Duodenal mucosa (tissue), 2 donors: ENCODE measurements at regions not wholly inside any gene's neighbourhood (a gene's known extent, or its start where the extent isn't known, plus 50 kb on each side); places are given as distances from the start of the nearest gene placed in this dataset.

Experiments used
- H3K27ac ChIP-seq: one replicate; pipeline ENCODE4 v1.7.0; 2013; ENCODE audit warnings: low read depth, low read length
- H3K27me3 ChIP-seq, 2 donors: one replicate each; pipeline ENCODE4 v1.7.0; 2013; ENCODE audit warnings: low read length in 2 of 2, control low read depth in 1 of 2; ENCODE audit not compliant: insufficient read depth in 2 of 2, control insufficient read depth in 1 of 2
- H3K36me3 ChIP-seq, 2 donors: one replicate each; pipeline ENCODE4 v1.7.0; 2013; ENCODE audit warnings: low read length in 2 of 2, control low read depth in 1 of 2; ENCODE audit not compliant: insufficient read depth in 2 of 2, control insufficient read depth in 1 of 2
- H3K4me1 ChIP-seq, 2 donors: one replicate each; pipeline ENCODE4 v1.7.0; 2013; ENCODE audit warnings: low read length in 2 of 2, control low read depth in 1 of 2; ENCODE audit not compliant: insufficient read depth in 2 of 2, control insufficient read depth in 1 of 2
- H3K4me3 ChIP-seq, 2 donors: one replicate each; pipeline ENCODE4 v1.7.0; 2013; ENCODE audit warnings: low read length in 2 of 2, low read depth in 1 of 2
- H3K9ac ChIP-seq, 2 donors: one replicate each; pipeline ENCODE4 v1.7.0; 2013; ENCODE audit warnings: low read length in 2 of 2, low read depth in 1 of 2
- H3K9me3 ChIP-seq, 2 donors: one replicate each; pipeline ENCODE4 v1.7.0; 2013; ENCODE audit warnings: low read length in 2 of 2, control low read depth in 1 of 2; ENCODE audit not compliant: control insufficient read depth in 1 of 2

- Histone ChIP-seq H3K36me3 (no peaks in the 10 kb centered on the region), H3K27me3 (no peaks in the 10 kb centered on the region), H3K4me1 (no peaks in the 10 kb centered on the region), H3K9me3 (no peaks in the 10 kb centered on the region), H3K4me3 (no peak overlapping the region), H3K9ac (no peak overlapping the region), H3K27ac (no peak overlapping the region)
Measured at GRCh38 chr1:177444997-177445746, 274.4 kb downstream of the BRINP2 start.

DNA sequence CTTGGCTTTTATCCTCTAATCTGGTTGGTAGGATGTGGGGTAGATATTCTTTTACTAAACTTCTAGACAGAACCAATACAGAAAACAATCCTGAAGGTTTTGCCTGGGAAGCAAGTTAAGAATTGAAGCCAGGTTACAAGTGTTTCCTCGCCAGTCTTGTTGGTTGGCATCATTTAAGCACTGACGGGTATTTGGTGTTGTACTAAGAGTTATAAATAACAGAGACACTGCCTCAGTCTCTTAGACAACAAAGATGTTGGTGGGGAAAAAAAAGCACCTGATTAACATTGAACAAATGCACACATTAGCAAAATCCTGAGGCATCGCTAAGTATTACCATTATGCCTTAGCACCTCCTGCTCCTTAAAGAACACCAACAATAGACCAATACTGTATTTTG lies 272.2 kb downstream of the BRINP2 start:
- no peaks in the 10 kb centered on the region for H3K9me3 ChIP-seq
- H3K4me3 ChIP-seq: no peak overlapping the region
- H3K27me3 ChIP-seq: no peaks in the 10 kb centered on the region
- no peak overlapping the region for H3K27ac ChIP-seq
- no peak overlapping the region for H3K9ac ChIP-seq
- H3K36me3 ChIP-seq: no peaks in the 10 kb centered on the region
- no peaks in the 10 kb centered on the region for H3K4me1 ChIP-seq

GRCh38 chr1:177442584-177442983 lies 271.8 kb downstream of the BRINP2 start:
- Histone ChIP-seq H3K27ac (no peak overlapping the region), H3K9ac (no peak overlapping the region), H3K4me1 (no peaks in the 10 kb centered on the region), H3K4me3 (no peak overlapping the region), H3K9me3 (no peaks in the 10 kb centered on the region), H3K27me3 (no peaks in the 10 kb centered on the region), H3K36me3 (no peaks in the 10 kb centered on the region)

DNA sequence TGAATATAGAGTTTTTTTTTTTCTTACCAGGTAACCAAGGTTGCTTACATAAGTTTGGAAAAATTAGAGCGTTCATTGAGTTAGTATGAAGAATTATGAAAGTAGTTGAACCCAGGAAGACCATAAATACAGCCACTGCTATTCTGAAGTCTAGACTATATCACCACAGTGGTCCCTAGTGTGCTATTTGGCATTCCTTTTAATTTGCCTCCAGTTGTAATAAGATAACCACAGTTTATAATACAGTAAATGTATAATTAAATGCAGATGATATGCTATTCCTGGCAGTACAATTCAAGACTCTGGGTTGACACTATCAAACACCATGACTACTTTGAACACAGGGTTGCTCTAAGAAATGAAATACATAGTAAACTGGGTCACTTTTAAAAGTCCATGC lies 270.5 kb downstream of the BRINP2 start:
- Histone ChIP-seq H3K9me3 (no peaks in the 10 kb centered on the region), H3K4me1 (no peaks in the 10 kb centered on the region), H3K36me3 (no peaks in the 10 kb centered on the region), H3K27me3 (no peaks in the 10 kb centered on the region), H3K4me3 (no peak overlapping the region), H3K27ac (no peak overlapping the region), H3K9ac (no peak overlapping the region)

DNA sequence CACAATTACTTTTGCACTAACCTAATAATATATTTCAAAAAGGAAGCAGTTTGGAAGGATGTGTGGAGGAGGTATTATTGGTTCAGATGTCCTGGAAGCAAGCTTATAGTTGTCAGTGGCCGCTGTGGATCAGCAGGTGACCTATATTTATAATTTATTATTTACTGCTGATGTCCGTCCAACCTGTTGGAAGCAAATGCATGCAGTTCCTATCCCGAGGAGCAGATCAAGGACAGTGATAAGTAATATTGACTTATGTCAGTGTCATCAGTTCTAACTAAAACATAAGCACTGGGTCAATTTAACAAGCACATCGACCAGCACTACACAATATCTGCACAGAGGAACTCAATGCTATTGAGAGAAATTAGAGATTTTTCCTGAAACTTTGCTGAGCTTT lies 270.1 kb downstream of the BRINP2 start:
- Histone ChIP-seq H3K27me3 (no peaks in the 10 kb centered on the region), H3K36me3 (no peaks in the 10 kb centered on the region), H3K4me1 (no peaks in the 10 kb centered on the region), H3K9ac (no peak overlapping the region), H3K4me3 (no peak overlapping the region), H3K9me3 (no peaks in the 10 kb centered on the region), H3K27ac (no peak overlapping the region)

GRCh38 chr1:177439301-177439700 lies 268.5 kb downstream of the BRINP2 start:
- no peak overlapping the region for H3K27ac ChIP-seq
- no peaks in the 10 kb centered on the region for H3K4me1 ChIP-seq
- no peak overlapping the region for H3K4me3 ChIP-seq
- no peaks in the 10 kb centered on the region for H3K9me3 ChIP-seq
- H3K27me3 ChIP-seq: no peaks in the 10 kb centered on the region
- H3K9ac ChIP-seq: no peak overlapping the region
- H3K36me3 ChIP-seq: no peaks in the 10 kb centered on the region

GRCh38 chr1:177435364-177435763 lies 264.6 kb downstream of the BRINP2 start:
- Histone ChIP-seq H3K9ac (no peak overlapping the region), H3K36me3 (no peaks in the 10 kb centered on the region), H3K4me3 (no peak overlapping the region), H3K27ac (no peak overlapping the region), H3K27me3 (no peaks in the 10 kb centered on the region), H3K9me3 (no peaks in the 10 kb centered on the region), H3K4me1 (no peaks in the 10 kb centered on the region)

DNA sequence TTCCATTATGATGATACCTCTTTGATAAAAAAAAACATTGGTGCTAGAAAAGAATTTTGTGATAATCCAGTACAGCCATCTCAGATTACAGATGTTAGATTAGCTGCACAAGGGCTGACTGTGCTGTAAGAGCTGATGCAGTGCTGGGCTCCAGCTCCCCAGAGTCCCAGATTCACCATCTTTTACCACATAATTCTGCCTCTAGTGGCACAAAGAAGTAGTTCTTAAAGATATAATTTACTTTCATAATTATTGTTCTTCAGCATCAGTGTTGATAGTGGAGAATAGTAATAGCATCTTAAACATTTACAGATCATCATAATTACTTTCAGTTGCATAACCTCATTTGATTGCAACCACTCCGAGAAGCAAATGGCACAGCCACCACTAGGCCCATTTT lies 262.1 kb downstream of the BRINP2 start:
- no peaks in the 10 kb centered on the region for H3K4me1 ChIP-seq
- H3K4me3 ChIP-seq: no peak overlapping the region
- no peaks in the 10 kb centered on the region for H3K27me3 ChIP-seq
- no peaks in the 10 kb centered on the region for H3K9me3 ChIP-seq
- no peak overlapping the region for H3K27ac ChIP-seq
- H3K36me3 ChIP-seq: no peaks in the 10 kb centered on the region
- H3K9ac ChIP-seq: no peak overlapping the region

DNA sequence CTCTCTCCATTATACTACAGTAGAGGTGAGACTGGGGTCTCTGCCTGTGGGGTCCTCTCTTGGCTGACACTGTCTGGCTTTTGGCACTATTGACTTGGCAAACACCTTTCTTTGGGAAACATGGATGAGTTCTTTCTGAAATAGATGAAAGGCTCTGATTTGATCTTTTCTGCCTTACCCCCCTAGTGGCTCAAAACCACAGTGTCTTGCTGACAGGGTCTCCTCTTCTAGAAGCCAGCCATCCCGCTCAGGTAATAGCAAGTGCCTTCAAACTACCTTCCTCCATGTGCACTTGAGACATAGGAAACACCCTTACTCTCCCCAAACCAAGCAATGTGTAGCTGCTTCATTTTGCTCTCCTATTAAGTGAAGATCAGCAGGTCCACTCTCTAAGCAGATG lies 260.4 kb downstream of the BRINP2 start:
- Histone ChIP-seq H3K9ac (no peak overlapping the region), H3K9me3 (no peaks in the 10 kb centered on the region), H3K36me3 (no peaks in the 10 kb centered on the region), H3K4me3 (no peak overlapping the region), H3K27ac (no peak overlapping the region), H3K4me1 (no peaks in the 10 kb centered on the region), H3K27me3 (no peaks in the 10 kb centered on the region)

DNA sequence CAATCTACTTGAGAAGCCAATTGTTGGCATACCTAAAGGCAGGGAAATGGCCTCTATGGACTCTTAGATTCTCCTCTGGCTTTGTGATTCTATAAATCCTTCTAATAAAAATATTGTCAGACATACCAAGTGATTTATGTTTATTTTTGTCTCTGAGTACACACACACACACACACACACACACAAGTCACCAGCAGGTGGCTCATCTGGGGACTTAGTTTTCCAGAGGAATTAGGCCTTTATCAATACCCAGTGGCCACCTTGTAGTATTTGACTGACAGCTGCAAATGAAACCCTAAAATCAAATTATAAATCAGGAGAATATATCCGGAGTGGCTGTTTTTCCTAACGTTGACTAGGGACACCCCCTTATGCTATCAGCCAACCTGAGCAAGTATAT lies 258.5 kb downstream of the BRINP2 start:
- no peak overlapping the region for H3K9ac ChIP-seq
- no peaks in the 10 kb centered on the region for H3K36me3 ChIP-seq
- no peak overlapping the region for H3K27ac ChIP-seq
- no peaks in the 10 kb centered on the region for H3K9me3 ChIP-seq
- no peaks in the 10 kb centered on the region for H3K4me1 ChIP-seq
- H3K27me3 ChIP-seq: no peaks in the 10 kb centered on the region
- H3K4me3 ChIP-seq: no peak overlapping the region

DNA sequence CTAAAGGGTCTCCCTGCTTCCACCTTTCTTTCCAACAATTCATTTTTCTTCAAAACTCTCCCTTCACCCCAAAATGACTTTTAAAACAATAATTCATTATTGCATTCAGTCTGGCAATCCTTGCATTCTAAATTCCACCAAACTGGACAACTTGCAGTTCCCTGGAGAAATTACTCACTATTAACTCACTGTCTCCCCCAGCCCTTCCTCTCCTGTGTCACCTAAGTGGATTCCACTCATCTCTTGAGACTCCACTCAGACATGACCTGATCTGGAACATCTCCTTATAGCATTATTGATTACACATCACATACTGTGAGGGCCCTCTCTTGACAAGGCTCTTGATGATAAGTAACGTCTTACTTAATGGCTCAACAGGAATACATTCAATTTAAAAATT lies 257.1 kb downstream of the BRINP2 start:
- Histone ChIP-seq H3K4me3 (no peak overlapping the region), H3K9me3 (no peaks in the 10 kb centered on the region), H3K36me3 (no peaks in the 10 kb centered on the region), H3K27me3 (no peaks in the 10 kb centered on the region), H3K9ac (no peak overlapping the region), H3K4me1 (no peaks in the 10 kb centered on the region), H3K27ac (no peak overlapping the region)
